Type B pancreatic cell (in vitro differentiated cells): ENCODE measurements at regions not wholly inside any gene's neighbourhood (a gene's known extent, or its start where the extent isn't known, plus 50 kb on each side); places are given as distances from the start of the nearest gene placed in this dataset.

Experiments used
- DNase-seq: peaks from one replicate; pipeline ENCODE4 v3.0.0; 2021; ENCODE audit warnings: mixed read lengths; ENCODE audit not compliant: unreplicated experiment; ENCODE audit errors: extremely low spot score
- H3K27ac Mint-ChIP-seq: 2 replicates; pipeline ENCODE4 v1.8.0; 2021; ENCODE audit warnings: mild to moderate bottlenecking, mixed read lengths
- H3K27me3 Mint-ChIP-seq: 2 replicates; pipeline ENCODE4 v1.8.0; 2021; ENCODE audit warnings: mixed read lengths
- H3K36me3 Mint-ChIP-seq: 2 replicates; pipeline ENCODE4 v1.8.0; 2021; ENCODE audit warnings: mixed read lengths
- H3K4me1 Mint-ChIP-seq: one replicate; pipeline ENCODE4 v1.8.0; 2021; ENCODE audit warnings: mixed read lengths; ENCODE audit not compliant: unreplicated experiment
- H3K4me3 Mint-ChIP-seq: 2 replicates; pipeline ENCODE4 v1.8.0; 2021; ENCODE audit warnings: mild to moderate bottlenecking, mixed read lengths
- H3K9me3 Mint-ChIP-seq: 2 replicates; pipeline ENCODE4 v1.8.0; 2021; ENCODE audit warnings: mixed read lengths
- TF ChIP-seq, protein P1 (sequence below): fragments of 200-600 bp; sonication (generic); conservative IDR thresholded peaks from 2 replicates; pipeline ENCODE4 v1.5.0; 2021; ENCODE audit warnings: antibody characterized with exemption, mild to moderate bottlenecking

GRCh38 chr4:17324386-17324830 lies 187.5 kb downstream of the QDPR start:
- H3K9me3 Mint-ChIP-seq: peaks cover 4% of the 10 kb centered on the region
- H3K4me1 Mint-ChIP-seq: peaks cover 23% of the 10 kb centered on the region
- no peak for DNase-seq
- H3K36me3 Mint-ChIP-seq: no peaks in the 10 kb centered on the region
- peaks cover 6% of the 10 kb centered on the region for H3K27me3 Mint-ChIP-seq
- H3K4me3 Mint-ChIP-seq: peak overlapping the region; percentile 25
- TF ChIP-seq, protein P1, sequence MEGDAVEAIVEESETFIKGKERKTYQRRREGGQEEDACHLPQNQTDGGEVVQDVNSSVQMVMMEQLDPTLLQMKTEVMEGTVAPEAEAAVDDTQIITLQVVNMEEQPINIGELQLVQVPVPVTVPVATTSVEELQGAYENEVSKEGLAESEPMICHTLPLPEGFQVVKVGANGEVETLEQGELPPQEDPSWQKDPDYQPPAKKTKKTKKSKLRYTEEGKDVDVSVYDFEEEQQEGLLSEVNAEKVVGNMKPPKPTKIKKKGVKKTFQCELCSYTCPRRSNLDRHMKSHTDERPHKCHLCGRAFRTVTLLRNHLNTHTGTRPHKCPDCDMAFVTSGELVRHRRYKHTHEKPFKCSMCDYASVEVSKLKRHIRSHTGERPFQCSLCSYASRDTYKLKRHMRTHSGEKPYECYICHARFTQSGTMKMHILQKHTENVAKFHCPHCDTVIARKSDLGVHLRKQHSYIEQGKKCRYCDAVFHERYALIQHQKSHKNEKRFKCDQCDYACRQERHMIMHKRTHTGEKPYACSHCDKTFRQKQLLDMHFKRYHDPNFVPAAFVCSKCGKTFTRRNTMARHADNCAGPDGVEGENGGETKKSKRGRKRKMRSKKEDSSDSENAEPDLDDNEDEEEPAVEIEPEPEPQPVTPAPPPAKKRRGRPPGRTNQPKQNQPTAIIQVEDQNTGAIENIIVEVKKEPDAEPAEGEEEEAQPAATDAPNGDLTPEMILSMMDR: peak; percentile 83
- no peak overlapping the region for H3K27ac Mint-ChIP-seq

DNA sequence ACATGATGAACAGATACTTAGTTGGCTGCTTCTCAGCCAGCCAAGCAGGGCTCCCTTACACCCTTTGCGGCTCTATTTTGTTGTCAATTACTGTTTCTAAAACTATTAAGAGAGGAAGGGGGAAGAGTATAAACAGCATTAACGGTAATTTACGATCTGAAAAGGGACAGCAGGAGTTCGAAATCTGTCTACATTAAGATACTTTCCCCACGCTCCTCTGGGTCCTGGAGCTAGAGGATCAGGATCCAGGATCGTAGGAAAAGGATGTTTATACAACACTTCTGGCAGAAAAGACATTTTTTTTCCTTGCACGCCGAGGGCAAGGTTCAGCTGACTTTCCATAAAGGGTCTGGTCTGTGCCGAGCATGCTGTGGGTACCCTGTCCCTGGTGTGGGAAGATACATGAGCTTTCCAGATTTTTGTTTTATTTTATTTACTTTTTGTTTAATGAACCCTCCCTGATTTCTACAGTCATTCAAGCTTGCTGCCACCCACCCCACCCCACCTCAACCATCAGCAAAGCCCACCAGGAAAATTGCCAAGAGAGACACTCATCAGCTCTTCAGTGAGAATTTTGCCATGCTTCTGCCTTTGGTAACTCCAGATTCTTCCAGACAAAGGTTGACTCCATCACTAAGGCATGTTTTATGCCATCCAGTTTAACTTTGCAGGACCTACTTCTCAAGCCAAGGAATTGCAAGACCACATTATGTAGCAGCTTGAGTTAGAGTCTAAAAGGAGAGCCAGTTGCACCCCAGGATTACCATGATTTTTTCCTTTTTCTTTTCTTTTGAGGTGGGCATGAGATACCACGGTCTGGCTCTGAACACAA lies 188.1 kb downstream of the QDPR start:
- Mint-ChIP-seq H3K4me1 (peaks cover 18% of the 10 kb centered on the region), H3K9me3 (peaks cover 4% of the 10 kb centered on the region), H3K27ac (no peak overlapping the region), H3K36me3 (no peaks in the 10 kb centered on the region), H3K4me3 (peak overlapping the region; percentile 25), H3K27me3 (peaks cover 6% of the 10 kb centered on the region)
- no peak for DNase-seq
- TF ChIP-seq, protein P1: no peak

- H3K4me1 Mint-ChIP-seq: peaks cover 10% of the 10 kb centered on the region
- no peak for DNase-seq
- TF ChIP-seq, protein P1: no peak
- no peak overlapping the region for H3K27ac Mint-ChIP-seq
- H3K27me3 Mint-ChIP-seq: peaks cover 6% of the 10 kb centered on the region
- H3K4me3 Mint-ChIP-seq: no peak overlapping the region
- peaks cover 4% of the 10 kb centered on the region for H3K9me3 Mint-ChIP-seq
- no peaks in the 10 kb centered on the region for H3K36me3 Mint-ChIP-seq
Measured at GRCh38 chr4:17322514-17322913, 189.4 kb downstream of the QDPR start.

DNA sequence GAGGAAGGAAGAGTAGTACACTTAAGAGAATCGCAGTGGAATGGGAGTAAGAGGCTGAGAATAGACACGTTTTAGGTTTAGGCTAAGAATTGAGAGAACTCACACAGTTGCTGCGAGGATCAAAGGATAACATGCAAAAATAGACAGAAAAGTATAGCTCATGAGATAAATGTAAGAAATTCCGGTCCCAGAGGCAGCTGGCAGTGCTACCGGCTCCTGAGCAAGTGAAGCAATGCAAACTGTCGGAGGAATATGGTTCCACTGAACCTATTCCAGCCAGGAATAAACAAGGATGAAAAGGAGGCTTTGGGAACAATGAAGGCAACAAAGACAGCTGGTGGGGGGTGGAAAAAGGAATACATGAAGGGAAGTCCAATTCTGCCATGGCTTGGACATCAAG lies 191.8 kb downstream of the QDPR start:
- Mint-ChIP-seq H3K9me3 (peaks cover 4% of the 10 kb centered on the region), H3K36me3 (no peaks in the 10 kb centered on the region), H3K27ac (no peak overlapping the region), H3K4me3 (no peak overlapping the region), H3K27me3 (peaks cover 6% of the 10 kb centered on the region), H3K4me1 (peaks cover 10% of the 10 kb centered on the region)
- TF ChIP-seq, protein P1: no peak
- DNase-seq: no peak

DNA sequence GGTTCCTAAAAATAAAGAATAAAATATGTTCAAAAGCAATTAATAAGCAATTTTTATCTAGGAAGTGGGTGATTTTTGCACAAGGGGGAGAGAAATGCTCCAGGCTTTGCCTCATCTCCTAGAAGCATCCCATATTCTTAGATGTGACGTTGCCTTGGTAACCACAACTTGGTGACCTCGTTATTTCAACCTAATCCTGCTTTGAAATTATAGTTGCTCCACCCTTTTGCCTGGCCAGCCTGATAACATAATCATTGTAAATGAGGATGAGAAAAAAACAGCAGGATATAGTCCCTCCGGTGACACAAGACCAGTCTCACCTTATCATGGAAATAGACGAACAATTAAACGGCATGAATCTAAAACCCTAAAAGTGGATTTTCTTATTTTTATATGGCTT lies 194.4 kb downstream of the QDPR start:
- Mint-ChIP-seq H3K36me3 (no peaks in the 10 kb centered on the region), H3K27ac (no peak overlapping the region), H3K4me1 (no peaks in the 10 kb centered on the region), H3K27me3 (no peaks in the 10 kb centered on the region), H3K4me3 (no peak overlapping the region), H3K9me3 (peaks cover 4% of the 10 kb centered on the region)
- no peak for DNase-seq
- TF ChIP-seq, protein P1: no peak
